C4-2B (cell line): ENCODE measurements at regions not wholly inside any gene's neighbourhood (a gene's known extent, or its start where the extent isn't known, plus 50 kb on each side); places are given as distances from the start of the nearest gene placed in this dataset.
A peak's percentile ranks its signal among the peaks of the same experiment; 100 is the strongest.

ENCODE experiments used
- H3K27ac ChIP-seq: fragments of 450-650 bp; 2 replicates; pipeline ENCODE4 v1.5.1; 2017
- CTCF ChIP-seq: fragments of 450-650 bp; conservative IDR thresholded peaks from 2 replicates; pipeline ENCODE4 v1.5.1; 2017; ENCODE audit warnings: mild to moderate bottlenecking
- ZFX ChIP-seq: fragments of 450-650 bp; IDR thresholded peaks from 2 replicates; pipeline ENCODE4 v1.6.1; 2017

- TF ChIP-seq ZFX (no peak), CTCF (no peak)
- no peak overlapping the region for H3K27ac ChIP-seq
These were observed 550.1 kb downstream of the LRRC70 start for GRCh38 chr5:63128761-63129160.

- TF ChIP-seq ZFX: no peak
- no peak for TF ChIP-seq CTCF
- H3K27ac ChIP-seq: no peak overlapping the region
These were observed 549.4 kb downstream of the LRRC70 start for GRCh38 chr5:63128018-63128417.

- TF ChIP-seq CTCF (no peak), ZFX (no peak)
- no peak overlapping the region for H3K27ac ChIP-seq
These were observed 548.4 kb downstream of the LRRC70 start for GRCh38 chr5:63127054-63127453.

- TF ChIP-seq CTCF: peak; percentile 70
- no peak for TF ChIP-seq ZFX
- no peak overlapping the region for H3K27ac ChIP-seq
These were observed 547.2 kb downstream of the LRRC70 start for GRCh38 chr5:63125862-63126261.

- H3K27ac ChIP-seq: no peak overlapping the region
- TF ChIP-seq CTCF (no peak), ZFX (no peak)
These were observed 546.8 kb downstream of the LRRC70 start for GRCh38 chr5:63125392-63125791.

- H3K27ac ChIP-seq: no peak overlapping the region
- no peak for TF ChIP-seq CTCF
- no peak for TF ChIP-seq ZFX
These were observed 545.6 kb downstream of the LRRC70 start for GRCh38 chr5:63124266-63124665.

- no peak overlapping the region for H3K27ac ChIP-seq
- TF ChIP-seq CTCF: no peak
- TF ChIP-seq ZFX: no peak
These were observed 542.9 kb downstream of the LRRC70 start for GRCh38 chr5:63121471-63121870.
